Erythroblast (primary cell): ENCODE measurements at regions not wholly inside any gene's neighbourhood (a gene's known extent, or its start where the extent isn't known, plus 50 kb on each side); places are given as distances from the start of the nearest gene placed in this dataset.

Source experiments
- DNase-seq, 2 experiments: peaks; one replicate each; lab custom pipeline; 2025; lab: John Stamatoyannopoulos, UW
- GATA1 ChIP-seq: IDR thresholded peaks from 2 replicates; pipeline ENCODE4 v1.6.1; 2011; ENCODE audit warnings: low read depth, mild to moderate bottlenecking, control low read depth, low read length, moderate library complexity
- POLR2A ChIP-seq: IDR thresholded peaks from 2 replicates; pipeline ENCODE4 v1.6.1; 2011; ENCODE audit warnings: mild to moderate bottlenecking, low read length

DNA sequence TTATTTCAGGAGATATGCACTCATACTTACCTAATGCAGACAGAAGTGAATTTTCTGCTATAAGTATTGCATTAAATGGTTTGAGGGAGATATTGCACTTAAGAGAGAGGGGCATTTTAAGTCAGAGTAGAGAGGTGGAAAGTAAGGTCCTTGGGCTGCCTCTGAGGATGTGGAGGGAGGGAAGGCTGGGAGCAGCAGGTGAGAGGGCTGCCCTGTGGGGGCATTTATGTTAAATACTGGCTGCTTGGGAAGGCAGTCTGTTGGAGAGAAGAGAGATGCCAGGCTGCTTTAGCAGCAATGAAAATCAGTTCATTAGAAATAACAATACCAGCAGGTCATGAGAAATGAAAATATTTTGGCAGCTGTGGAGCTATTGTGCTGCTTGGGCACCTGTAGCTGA is 576.2 kb upstream of the HS6ST1 start:
- no peak for DNase-seq
- no peak for TF ChIP-seq POLR2A
- no peak for TF ChIP-seq GATA1

DNA sequence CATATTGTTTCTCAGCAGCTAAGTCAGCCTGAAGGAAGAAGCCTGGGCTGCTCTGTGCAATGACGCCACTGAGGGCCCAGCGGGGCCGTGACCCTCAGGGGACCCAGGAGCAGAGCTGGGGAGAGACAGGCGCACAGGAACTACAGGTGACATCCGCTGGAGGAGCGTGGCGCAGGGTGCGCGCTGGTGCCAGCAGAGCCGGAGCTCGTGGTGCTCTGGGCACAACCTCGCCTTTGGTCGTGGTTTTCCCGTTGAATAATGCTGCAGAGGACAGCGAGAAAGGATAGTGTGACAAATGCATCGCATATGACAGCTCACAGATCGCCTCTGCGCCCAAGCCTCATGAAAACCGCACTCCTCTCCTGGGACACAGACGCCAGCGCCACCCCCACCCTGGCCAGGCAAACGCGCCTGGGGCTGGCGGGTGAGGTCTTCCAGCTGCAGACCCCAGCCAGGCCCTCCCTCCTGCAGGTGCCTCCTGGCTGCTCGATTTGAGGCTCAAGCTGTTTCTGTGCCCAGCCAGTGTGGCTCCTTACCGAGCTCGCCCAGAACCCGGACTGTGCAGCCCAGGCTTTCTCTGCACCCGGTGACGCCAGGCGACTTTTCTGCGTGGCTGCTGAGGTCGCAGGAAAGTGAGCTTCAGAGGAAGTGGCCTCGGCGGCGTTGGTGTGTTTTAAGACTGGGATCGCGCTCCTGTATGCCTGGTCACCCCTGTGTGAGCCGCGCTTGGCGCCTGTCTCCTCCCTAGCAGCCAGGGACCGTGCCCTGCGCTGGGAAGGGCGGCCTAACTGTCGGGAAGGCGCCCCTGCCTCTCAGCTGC is 583.1 kb upstream of the HS6ST1 start:
- TF ChIP-seq POLR2A = no peak
- no peak for TF ChIP-seq GATA1
- DNase-seq = no peak

DNA sequence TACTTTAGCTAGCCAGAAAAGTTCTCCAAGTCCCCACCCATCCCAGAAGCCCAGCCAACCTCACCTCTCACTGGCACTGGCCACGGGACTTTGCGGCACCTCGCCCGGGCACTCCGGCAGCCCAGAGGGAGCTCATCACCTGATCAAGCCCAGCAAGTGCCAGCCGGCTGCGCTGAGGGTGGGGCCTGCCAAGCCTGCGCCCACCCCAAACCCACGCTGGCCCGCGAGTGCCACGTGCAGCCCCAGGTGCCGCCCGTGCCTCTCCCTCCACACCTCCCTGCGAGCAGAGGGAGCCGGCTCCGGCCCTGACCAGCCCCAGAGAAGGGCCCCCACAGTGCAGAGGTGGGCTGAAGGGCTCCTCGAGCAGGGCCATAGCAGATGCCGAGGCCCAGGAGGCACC is 585.0 kb upstream of the HS6ST1 start:
- TF ChIP-seq POLR2A (no peak), GATA1 (no peak)
- DNase-seq = no peak

DNA sequence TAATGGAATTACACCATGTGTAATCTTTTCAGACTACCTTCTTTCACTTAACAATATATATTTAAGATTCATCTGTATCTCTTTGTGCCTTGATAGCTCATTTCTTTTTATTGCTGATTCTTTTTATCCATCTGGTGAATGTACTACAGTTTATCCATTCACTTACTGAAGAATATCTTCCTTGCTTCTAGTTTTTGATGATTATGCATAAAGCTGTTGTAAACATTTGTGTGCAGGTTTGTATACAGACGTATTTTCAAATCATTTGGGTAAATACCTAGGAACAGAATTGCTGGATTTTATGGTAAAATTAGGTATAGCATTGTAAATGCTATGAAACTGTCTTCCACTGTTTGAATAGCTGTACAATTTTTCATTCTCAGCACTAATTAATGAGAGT is 592.6 kb upstream of the HS6ST1 start:
- TF ChIP-seq POLR2A = no peak
- no peak for TF ChIP-seq GATA1

DNA sequence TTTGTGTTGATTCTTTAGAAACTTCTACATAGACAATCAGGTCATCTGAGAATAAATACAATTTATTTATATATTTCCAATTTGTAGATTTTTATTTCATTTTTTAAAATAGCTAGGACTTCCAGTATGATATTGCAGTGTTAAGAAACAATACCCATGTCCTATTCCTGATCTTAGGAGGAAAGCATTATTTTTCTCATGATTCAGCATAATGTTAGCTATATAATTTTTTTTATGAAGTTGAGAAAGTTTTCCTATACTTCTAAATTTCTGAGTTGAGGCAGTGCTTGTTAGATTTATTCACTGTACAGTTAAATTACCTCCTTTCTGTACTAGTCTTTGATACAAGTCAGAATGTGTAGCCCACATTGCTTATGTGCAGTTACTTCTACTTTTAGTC is 595.7 kb upstream of the HS6ST1 start:
- TF ChIP-seq POLR2A = no peak
- no peak for TF ChIP-seq GATA1
- no peak for DNase-seq

More for the DNA sequence above, 592.6 kb upstream of the HS6ST1 start:
- no peak for DNase-seq

DNA sequence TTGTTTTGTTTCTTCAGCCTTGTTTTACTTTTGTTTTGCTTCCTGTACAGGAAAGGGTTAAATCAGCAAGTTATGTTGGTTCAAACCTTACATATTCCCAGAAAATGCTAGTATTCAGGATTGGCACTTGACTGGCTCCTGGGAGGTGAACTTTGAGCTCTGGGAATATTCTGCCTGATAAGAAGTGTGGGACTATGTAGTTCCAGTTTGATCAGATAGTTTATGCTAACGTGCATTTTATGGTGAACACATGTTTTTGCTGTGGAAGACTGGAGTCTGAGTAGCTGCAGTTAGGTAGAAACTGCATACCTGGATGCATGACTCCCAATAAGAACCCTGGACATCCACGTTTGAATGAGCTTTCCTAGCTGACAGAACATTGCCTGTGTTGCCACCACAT is 603.1 kb upstream of the HS6ST1 start:
- TF ChIP-seq POLR2A (no peak), GATA1 (no peak)
- DNase-seq = no peak

DNA sequence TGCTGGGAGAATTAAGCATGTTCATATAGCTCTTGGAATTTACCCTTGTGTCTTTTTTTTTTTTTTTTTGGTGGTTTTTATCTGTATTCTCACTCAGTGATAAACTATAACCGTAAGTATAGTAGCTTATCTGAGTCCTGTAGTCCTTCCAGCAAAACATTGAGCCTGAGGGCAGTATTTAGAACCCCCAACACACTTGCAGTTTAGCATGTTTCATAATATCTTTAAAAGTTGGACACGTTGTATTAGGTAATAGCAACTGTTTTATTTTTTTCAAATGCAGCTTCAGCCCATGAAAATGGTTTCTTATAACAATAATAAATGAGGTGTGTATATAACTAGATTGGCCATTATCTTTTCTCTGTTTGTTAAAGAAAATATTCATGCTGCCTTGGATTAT is 603.5 kb upstream of the HS6ST1 start:
- no peak for TF ChIP-seq GATA1
- TF ChIP-seq POLR2A = no peak
- DNase-seq = no peak

DNA sequence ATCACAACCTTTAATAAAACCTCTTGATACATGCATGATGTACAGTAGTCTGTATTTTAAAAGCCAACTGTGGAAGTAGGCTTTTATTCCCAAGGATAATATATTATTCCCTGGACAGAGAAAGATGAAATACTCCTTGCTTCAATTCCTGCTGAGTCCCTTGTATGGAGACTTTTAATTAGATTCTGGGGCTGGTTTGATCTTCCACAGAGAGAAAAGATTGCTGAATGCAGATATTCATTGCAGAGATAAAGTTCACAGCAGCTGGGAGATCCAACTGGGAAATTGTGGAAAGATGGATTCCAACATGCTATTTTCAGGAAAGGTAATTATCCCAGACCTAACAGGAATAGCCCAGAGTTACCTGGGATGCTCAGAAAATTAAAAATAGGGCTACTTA is 607.0 kb upstream of the HS6ST1 start:
- TF ChIP-seq GATA1 (no peak), POLR2A (no peak)
- no peak for DNase-seq

DNA sequence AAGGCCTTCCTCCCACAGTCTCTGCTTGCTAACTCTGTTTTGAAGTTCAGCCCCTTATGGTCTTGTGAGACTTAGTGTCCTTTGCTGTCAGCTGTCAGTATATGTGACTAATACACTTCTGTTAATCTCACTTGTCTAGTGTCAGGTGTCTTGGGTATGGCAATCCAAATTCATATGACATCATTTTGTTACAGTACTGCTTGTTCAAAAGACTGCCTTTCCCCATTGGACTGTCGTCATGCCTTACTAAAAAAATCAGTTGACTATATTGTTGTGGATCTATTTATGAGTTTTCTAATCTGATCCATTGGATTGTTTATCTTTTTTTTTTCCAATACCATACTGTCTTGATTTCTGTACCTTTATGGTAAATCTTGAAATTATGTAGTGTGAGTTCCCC is 611.4 kb upstream of the HS6ST1 start:
- no peak for TF ChIP-seq POLR2A
- no peak for TF ChIP-seq GATA1
- no peak for DNase-seq

DNA sequence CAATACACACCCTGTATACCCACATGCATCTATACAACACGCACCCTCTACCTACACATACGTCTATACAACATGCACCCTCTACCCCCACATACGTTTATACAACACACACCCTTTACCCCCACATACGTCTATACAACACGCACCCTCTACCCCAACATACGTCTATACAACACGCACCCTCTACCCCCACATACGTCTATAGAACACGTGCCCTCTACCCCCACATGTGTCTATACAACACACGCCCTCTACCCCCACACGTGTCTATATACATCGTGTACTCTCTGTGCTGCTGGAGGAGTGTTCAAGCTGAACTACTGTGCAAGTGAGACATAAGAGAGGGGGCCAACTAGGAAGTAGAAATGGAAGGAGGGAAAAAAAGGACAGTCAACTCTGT is 621.7 kb upstream of the HS6ST1 start:
- TF ChIP-seq GATA1 (no peak), POLR2A (no peak)
- DNase-seq = no peak

DNA sequence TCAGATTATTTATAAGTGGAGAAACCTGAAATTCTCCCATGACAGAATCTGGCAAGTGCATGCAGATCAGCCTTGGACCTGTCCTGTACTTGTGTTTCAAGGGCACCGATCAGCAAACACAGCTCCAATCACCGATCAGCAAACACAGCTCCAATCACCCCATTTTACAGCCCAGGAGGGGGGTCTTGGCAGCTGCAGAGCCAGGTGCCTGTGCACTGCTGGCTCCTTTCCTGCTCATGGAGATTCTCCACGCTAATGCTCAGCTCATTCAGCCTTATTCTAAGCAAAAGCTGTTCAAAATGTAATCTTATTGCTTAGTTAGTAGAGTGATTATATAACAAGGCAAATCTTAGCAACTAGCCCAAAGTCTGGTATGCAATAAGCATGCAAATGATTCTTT is 623.1 kb upstream of the HS6ST1 start:
- TF ChIP-seq POLR2A = no peak
- no peak for TF ChIP-seq GATA1
- DNase-seq = no peak

DNA sequence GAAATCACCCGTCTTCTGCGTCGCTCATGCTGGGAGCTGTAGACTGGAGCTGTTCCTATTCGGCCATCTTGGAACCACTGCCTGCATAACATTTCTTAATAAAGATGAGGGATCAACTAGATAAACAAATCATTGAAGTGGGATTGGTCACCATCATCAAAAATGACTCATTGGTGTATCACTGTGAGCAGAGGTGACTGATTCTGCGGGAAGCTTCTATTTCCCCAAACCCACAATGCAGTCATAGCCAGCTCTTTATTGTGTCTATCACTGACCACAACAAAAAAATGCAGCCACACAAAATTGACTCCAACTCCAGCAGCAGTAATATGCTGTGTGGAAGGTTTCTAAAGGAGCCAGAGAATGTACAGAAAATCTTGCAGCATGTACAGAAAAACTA is 630.7 kb upstream of the HS6ST1 start:
- TF ChIP-seq GATA1 = no peak
- TF ChIP-seq POLR2A = no peak
- no peak for DNase-seq

DNA sequence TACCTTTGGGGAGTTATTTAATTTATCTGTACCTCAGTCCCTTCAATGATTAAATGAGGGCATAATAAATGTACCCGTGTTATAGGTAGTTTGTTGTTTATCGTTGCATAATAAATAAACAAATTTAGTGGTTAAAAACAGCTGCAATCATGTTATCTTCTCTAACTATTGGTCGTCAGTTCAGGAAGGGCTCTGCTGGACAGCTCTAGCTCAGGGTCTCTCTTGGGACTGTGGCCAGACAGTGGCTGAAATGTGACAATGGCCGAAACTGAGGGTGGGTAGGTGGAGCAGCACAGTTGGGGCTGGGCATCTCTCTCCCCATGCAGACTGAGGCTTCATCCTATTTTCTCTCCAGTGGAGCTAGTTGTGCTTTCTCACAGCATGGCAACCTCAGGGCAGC is 632.1 kb upstream of the HS6ST1 start:
- no peak for TF ChIP-seq GATA1
- no peak for TF ChIP-seq POLR2A
- no peak for DNase-seq

DNA sequence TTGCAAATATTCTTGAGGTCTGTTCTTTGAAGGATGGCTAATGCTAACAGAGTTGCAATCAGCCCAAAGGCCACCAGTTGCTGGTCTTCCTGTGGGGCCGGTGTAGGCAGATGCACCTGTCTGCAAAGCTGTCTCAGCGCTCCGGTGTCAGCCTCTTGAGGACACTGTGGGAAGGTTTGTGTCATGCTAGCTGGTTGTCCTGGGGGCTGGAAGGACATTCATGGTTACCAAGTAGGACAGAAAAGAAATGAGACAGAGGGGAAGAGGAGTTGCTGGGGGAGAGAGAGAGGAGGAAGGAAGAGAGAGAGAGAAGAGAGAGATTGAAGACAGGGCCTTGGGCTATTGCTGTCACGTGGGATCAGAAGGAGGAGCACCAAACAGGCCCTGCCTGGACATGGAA is 639.6 kb upstream of the HS6ST1 start:
- DNase-seq = no peak
- TF ChIP-seq POLR2A (no peak), GATA1 (no peak)

DNA sequence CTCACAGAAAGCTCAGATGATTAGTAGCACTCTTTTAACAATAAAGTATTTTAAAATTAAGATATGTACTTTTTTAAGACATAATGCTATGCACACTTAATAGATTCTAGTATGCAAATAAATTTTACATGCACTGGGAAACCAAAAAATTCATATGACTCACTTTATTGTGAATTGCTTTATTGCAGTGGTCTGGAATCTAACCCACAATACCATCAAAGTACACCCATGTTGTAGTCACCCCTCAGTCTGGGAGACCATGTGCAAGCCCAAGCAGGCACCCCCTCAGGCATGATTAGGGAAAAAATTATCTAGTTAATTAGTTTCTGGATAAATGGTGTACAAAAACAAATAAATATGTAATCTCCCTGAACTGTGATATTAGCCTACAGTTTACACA is 649.0 kb upstream of the HS6ST1 start:
- TF ChIP-seq POLR2A (no peak), GATA1 (no peak)
- no peak for DNase-seq

DNA sequence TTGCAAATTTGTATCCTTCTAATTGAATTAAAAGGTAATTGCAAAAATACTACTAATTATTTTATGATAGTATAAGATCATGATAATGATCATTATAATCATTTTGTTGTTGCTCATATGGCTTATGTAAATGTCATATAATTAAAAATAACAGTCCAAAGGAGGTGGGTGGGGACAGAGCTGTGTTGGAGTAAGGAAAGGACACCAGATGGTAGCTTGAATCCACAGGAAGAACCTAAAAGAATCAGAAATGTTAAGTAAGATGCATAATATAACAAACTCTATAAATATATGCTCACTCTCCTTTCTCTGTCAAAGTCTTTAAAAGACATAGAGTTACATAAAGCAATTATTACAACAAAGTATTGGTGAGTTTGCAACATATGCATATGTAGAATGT is 650.7 kb upstream of the HS6ST1 start:
- TF ChIP-seq GATA1 (no peak), POLR2A (no peak)
- no peak for DNase-seq
